ENCODE measurements at regions not wholly inside any gene's neighbourhood (a gene's known extent, or its start where the extent isn't known, plus 50 kb on each side); places are given as distances from the start of the nearest gene placed in this dataset.
"Not testable (repeated sequence)": the region's sequence is repeated elsewhere in the genome, so short reads cannot be mapped to it uniquely, and the experiment has no call there.

DNA sequence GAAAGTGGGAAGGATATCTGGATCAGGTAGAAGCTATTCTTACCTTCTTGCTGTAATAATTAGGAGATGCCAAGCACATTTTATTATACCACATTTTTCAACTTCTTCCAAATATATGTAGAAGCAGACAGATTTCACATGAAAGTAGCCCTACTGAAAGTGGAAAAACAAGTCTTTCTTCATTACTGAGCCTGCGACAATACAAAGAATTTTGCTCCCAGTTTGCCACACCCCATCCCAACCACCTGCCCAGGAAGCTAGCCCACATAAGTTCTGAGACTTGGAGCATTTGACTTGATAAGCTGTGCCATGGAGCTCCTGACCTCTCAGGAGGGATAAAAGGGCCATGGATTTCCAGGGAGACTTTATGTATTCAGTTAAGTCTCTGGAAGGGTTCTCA, 249.1 kb upstream of the ADCY2 start:
- intact Hi-C loops (cut with DNase I), result no loop called here
- H3K9me3 ChIP-seq, result no peaks in the 10 kb centered on the region
- no peaks in the 10 kb centered on the region for H3K4me1 ChIP-seq
- no peaks in the 10 kb centered on the region for H3K36me3 ChIP-seq (ENCODE audit: insufficient read depth in 1 of 2, low read depth in 1 of 2)
- H3K4me3 ChIP-seq, result no peak overlapping the region
- ATAC-seq (no peak), DNase-seq (no peak)
- no peak overlapping the region for H3K27ac ChIP-seq
- no peaks in the 10 kb centered on the region for H3K27me3 ChIP-seq (ENCODE audit: insufficient read depth in 3 of 3, low read length in 2 of 3)
- TF ChIP-seq, protein P1, sequence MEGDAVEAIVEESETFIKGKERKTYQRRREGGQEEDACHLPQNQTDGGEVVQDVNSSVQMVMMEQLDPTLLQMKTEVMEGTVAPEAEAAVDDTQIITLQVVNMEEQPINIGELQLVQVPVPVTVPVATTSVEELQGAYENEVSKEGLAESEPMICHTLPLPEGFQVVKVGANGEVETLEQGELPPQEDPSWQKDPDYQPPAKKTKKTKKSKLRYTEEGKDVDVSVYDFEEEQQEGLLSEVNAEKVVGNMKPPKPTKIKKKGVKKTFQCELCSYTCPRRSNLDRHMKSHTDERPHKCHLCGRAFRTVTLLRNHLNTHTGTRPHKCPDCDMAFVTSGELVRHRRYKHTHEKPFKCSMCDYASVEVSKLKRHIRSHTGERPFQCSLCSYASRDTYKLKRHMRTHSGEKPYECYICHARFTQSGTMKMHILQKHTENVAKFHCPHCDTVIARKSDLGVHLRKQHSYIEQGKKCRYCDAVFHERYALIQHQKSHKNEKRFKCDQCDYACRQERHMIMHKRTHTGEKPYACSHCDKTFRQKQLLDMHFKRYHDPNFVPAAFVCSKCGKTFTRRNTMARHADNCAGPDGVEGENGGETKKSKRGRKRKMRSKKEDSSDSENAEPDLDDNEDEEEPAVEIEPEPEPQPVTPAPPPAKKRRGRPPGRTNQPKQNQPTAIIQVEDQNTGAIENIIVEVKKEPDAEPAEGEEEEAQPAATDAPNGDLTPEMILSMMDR (IDR thresholded peaks at IDR 0.05), result no peak
- WGBS, 3 donors, result 59 to 62% (median 61%) methylated on average over 1 of the region's 1 CpG

DNA sequence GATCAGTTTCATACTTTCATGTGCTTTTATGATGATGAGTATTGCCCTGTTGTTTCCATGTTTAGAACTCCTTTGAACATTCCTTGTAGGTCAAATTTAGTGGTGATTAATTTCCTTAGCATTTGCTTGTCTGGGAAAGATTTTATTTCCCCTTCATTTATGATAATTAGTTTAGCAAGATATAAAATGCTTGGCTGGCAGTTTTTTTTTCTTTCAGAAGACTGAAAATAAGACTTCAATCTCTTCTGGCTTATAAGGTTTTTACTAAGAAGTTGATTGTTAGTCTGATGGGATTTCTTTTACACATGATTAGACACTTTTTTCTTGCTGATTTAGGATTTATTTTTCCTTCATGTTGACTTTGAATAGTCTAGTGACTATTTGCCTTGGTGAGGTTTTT, 238.9 kb upstream of the ADCY2 start:
- no peak for ATAC-seq
- Histone ChIP-seq H3K4me1 (no peaks in the 10 kb centered on the region), H3K9me3 (peaks cover 18% of the 10 kb centered on the region), H3K36me3 (ENCODE audit: insufficient read depth in 1 of 2, low read depth in 1 of 2) (no peaks in the 10 kb centered on the region), H3K27ac (no peak overlapping the region), H3K27me3 (ENCODE audit: insufficient read depth in 3 of 3, low read length in 2 of 3) (no peaks in the 10 kb centered on the region), H3K4me3 (no peak overlapping the region)
- TF ChIP-seq, protein P1 (IDR thresholded peaks at IDR 0.05), result no peak
- intact Hi-C loops (cut with DNase I), result no loop called here
- DNase-seq, result no peak

DNA sequence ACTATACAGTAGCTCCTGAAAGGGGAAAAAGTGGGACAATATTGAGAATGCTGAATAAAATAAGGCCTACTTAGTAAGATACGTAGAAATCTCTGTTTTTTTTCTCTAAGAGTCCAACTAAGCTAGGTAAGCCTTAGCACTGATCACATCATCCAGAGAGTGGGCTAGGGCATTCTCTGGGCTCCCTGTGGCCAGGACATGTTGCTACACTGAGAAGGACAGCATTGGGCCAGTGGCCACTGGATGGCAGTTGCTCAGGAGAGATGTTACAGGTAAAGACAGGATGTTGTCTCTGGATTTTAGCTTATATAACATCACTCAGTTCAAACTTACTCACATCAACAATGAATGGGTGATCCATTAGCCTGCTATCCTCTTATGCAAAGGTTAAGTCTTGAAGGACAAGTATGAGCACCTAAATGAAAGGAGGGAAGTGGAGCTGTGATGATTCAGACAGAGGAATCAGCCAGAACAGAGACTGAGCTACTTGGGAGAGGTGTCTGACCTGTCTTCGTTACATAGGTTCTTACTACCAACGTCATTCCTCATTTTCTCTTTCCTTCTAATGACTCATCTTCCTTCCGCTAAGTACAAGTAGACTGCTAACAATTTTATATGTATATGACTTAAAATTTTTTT, 226.6 kb upstream of the ADCY2 start:
- no peaks in the 10 kb centered on the region for H3K36me3 ChIP-seq (ENCODE audit: insufficient read depth in 1 of 2, low read depth in 1 of 2)
- 76 to 85% (median 81%) methylated on average over 4 of the region's 4 CpGs for WGBS, 3 donors

DNA sequence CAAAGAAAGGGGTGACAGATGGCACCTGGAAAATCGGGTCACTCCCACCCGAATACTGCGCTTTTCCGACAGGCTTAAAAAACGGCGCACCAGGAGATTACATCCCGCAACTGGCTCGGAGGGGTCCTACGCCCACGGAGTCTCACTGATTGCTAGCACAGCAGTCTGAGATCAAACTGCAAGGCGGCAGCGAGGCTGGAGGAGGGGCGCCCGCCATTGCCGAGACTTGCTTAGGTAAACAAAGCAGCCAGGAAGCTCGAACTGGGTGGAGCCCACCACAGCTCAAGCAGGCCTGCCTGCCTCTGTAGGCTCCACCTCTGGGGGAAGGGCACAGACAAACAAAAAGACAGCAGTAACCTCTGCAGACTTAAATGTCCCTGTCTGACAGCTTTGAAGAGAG, 225.2 kb upstream of the ADCY2 start:
- H3K36me3 ChIP-seq (ENCODE audit: insufficient read depth in 1 of 2, low read depth in 1 of 2); H3K27me3 ChIP-seq (ENCODE audit: insufficient read depth in 3 of 3, low read length in 2 of 3); H3K4me1 ChIP-seq; H3K9me3 ChIP-seq; DNase-seq; intact Hi-C loops (cut with DNase I); H3K4me3 ChIP-seq; ATAC-seq; H3K27ac ChIP-seq: not testable (repeated sequence)
- WGBS, 3 donors, result 61 to 70% (median 68%) methylated on average over 16 of the region's 16 CpGs

More for the DNA sequence above, 226.6 kb upstream of the ADCY2 start:
- no peak for DNase-seq
- H3K4me1 ChIP-seq, result no peaks in the 10 kb centered on the region
- TF ChIP-seq, protein P1 (IDR thresholded peaks at IDR 0.05), result no peak
- H3K9me3 ChIP-seq, result no peaks in the 10 kb centered on the region
- no peak overlapping the region for H3K27ac ChIP-seq
- intact Hi-C loops (cut with DNase I), result no loop called here
- H3K27me3 ChIP-seq (ENCODE audit: insufficient read depth in 3 of 3, low read length in 2 of 3), result peaks cover 0 to 2% (median 0%) of the 10 kb centered on the region in 3 donors
- H3K4me3 ChIP-seq, result no peak overlapping the region
- ATAC-seq, result no peak

DNA sequence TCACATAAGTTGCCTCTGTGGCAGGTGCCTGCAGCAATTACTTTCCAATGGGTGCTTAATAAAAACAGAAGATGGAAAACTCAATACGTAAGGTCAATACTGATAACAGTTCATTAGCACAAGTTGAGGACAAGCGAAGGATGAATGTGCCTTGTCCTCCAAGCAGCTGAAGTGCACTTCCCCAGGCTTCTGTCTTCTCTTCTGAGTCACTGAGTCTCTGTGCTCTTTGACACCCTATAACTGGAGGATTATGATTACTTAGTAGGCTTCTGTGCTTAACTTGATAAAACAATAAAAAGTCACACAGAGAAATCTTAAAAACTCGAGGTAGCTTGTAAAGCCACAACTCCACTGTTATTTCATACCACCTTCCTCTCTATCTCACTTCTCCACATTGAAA, 216.6 kb upstream of the ADCY2 start:
- WGBS, 3 donors, result 59 to 70% (median 63%) methylated on average over 3 of the region's 3 CpGs
- intact Hi-C loops (cut with DNase I), result no loop called here
- no peaks in the 10 kb centered on the region for H3K9me3 ChIP-seq

More for the DNA sequence above, 216.6 kb upstream of the ADCY2 start:
- no peaks in the 10 kb centered on the region for H3K36me3 ChIP-seq (ENCODE audit: insufficient read depth in 1 of 2, low read depth in 1 of 2)
- no peak overlapping the region for H3K27ac ChIP-seq
- DNase-seq (no peak), ATAC-seq (no peak)
- no peaks in the 10 kb centered on the region for H3K4me1 ChIP-seq
- no peaks in the 10 kb centered on the region for H3K27me3 ChIP-seq (ENCODE audit: insufficient read depth in 3 of 3, low read length in 2 of 3)
- TF ChIP-seq, protein P1 (IDR thresholded peaks at IDR 0.05), result no peak
- no peak overlapping the region for H3K4me3 ChIP-seq

Data from psoas muscle (tissue), 7 donors.